ENCODE measurements at regions not wholly inside any gene's neighbourhood (a gene's known extent, or its start where the extent isn't known, plus 50 kb on each side); places are given as distances from the start of the nearest gene placed in this dataset.

DNA sequence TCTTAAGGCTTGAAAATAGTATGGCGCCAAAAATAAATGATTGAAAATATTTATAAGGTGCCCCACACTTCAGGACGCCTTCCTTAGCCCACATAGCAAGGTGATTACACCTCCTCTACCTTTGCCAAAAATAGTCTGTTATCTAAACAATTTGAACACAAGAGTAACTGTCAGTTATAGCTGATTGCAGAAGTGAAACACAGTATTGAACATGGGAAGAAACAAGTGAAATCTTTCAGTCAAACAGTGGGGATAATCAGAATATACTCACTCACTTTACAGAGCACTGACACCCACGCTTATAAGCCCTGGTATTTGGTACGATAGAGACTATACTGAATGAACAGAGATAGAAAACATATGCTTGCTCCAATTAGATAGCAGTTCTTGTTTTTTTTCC, 203.1 kb downstream of the RAB38 start:
- DNase-seq (ENCODE audit: extremely low spot score, insufficient read length, low read depth), result no peak
- no peak for FAIRE-seq

DNA sequence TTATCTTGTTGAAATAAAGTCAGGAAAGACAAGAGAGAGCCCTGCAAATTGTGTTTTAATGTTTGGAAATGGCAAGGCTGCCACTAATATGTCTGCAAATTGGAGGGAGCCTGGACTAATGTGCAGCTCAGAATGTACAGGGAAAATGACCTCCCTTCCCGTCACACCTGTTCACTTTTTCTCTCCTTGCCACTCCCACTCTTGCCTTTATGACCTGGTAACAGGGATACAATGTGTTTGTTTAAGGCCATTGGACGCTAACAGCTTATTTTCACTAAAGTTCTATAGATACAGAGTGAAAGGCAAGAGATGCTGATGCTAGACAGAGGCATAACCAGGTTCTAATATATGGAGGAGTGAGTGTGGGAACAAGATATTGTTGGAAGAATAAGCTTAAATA, 203.9 kb downstream of the RAB38 start:
- FAIRE-seq (no peak), DNase-seq (ENCODE audit: extremely low spot score, insufficient read length, low read depth) (no peak)

- DNase-seq (ENCODE audit: extremely low spot score, insufficient read length, low read depth) (no peak), FAIRE-seq (no peak)
These were observed 204.5 kb downstream of the RAB38 start for GRCh38 chr11:87970762-87971161.

GRCh38 chr11:87967459-87967858, 207.8 kb downstream of the RAB38 start:
- no peak for DNase-seq (ENCODE audit: extremely low spot score, insufficient read length, low read depth)
- no peak for FAIRE-seq

GRCh38 chr11:87966694-87967093, 208.5 kb downstream of the RAB38 start:
- DNase-seq (ENCODE audit: extremely low spot score, insufficient read length, low read depth) (no peak), FAIRE-seq (no peak)

- DNase-seq (ENCODE audit: extremely low spot score, insufficient read length, low read depth) (no peak), FAIRE-seq (no peak)
These were observed 209.0 kb downstream of the RAB38 start for GRCh38 chr11:87966216-87966615.

DNA sequence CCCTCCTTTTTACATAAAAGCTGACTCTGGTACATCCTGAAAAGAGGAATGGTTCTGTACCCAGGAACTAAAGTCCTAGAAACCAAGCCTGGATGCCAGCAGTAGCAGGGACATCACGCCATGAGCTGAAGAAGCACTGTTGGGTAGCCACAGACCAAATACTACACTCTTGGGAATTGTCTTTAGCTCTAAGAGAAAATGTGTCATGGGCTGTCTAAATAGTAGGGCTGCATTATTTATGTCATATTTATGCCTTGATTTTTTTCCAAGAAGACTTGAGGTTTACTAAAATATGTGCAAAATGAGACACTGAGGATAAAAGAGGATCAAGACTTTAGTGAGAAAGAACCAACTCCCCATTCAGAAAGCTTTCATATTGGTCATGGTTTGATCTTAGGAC, 213.6 kb downstream of the RAB38 start:
- DNase-seq (ENCODE audit: extremely low spot score, insufficient read length, low read depth) (no peak), FAIRE-seq (no peak)

DNA sequence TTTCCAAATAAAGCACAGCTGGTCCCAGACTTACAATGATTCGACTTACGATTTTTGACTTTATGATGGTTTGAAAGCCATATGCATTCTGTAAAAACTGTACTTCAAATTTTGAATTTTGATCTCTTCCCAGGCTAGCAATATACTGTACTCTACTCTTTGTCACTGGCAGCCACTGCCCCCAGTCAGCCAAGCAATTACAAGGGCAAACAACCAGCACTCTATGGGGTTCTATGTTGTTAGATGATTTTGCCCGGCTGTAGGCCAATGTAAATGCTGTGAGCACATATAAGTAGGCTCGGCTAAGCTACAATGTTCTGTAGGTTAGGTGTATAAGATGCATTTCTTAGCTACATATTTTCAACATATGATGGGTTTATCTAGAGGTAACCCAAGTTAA, 217.3 kb downstream of the RAB38 start:
- FAIRE-seq (no peak), DNase-seq (ENCODE audit: extremely low spot score, insufficient read length, low read depth) (no peak)

- no peak for FAIRE-seq
These were observed 220.8 kb downstream of the RAB38 start for GRCh38 chr11:87954476-87954875.

GRCh38 chr11:87942786-87943185, 232.5 kb downstream of the RAB38 start:
- DNase-seq (ENCODE audit: extremely low spot score, insufficient read length, low read depth), result no peak
- no peak for FAIRE-seq

More at GRCh38 chr11:87954476-87954875, 220.8 kb downstream of the RAB38 start:
- DNase-seq (ENCODE audit: extremely low spot score, insufficient read length, low read depth), result no peak

DNA sequence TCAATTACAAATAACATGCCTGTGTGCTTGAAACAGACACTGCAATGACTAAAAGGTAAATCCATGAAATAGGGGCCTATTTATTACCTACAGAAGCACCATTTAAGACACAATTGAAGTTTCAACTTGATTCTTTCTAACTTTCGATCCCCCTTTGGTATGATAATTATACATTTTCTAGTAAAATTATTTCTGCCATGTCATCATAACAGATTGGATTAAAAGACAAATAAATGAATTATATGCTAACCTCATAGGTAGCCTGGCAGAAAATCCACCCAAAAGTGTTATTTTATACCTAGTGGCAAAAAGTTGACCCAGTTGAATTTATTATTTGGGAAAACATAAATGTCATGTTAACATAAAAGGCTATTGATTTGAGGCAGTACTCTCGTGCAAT, 241.1 kb downstream of the RAB38 start:
- no peak for FAIRE-seq

DNA sequence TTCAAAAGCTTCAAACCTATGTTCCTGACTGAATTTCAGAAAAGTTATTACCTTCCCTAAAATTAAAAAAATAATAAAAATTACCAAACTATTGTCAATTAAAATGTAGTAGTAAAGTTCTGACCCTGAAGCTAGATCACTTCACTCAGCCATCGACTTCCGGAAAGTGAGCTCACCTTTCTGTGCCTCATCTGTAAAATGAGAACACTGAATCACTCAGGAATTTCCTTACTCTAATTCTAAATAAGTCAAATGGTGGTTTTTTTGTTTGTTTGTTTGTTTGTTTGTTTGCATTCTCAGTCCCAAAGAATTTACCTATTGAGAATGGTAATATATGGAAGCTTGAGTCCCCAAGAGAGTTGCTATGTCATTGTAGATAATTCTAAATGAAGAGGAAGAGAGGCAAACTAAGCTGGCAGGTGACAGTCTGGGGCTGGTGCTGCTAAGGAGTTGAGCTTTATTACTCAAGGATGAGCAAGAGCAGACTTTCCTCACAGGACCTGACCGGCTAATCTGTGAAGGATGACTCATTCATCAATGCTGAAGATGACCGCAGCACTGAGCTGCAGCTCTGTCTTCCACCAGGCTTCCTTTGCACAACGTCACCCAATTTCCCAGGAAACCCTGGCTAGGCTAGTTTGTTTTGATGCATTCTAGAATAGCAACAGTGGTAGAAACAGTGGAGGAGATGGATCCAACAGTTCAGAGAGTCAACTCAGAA, 248.8 kb downstream of the RAB38 start:
- DNase-seq (ENCODE audit: extremely low spot score, insufficient read length, low read depth), result no peak
- no peak for FAIRE-seq

More for the DNA sequence above, 241.1 kb downstream of the RAB38 start:
- no peak for DNase-seq (ENCODE audit: extremely low spot score, insufficient read length, low read depth)

DNA sequence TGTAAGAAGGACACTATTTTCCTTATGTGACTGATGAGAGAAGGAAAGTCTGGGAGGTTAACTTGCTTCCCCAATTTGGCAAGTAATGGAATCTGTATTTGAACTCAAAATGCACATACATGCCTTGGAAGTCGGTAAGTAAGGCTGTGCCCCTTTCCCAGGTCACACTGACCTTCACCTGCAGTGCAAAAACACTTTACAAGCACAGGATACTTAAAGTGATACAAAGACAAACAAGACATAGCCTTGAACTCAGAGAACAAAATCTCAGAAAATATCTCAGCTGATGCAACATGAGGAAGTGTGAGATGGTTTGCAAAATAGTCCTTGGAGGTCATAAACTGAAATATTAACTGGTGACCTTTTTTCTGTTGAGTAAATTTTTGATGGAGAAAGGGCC, 251.1 kb downstream of the RAB38 start:
- DNase-seq (ENCODE audit: extremely low spot score, insufficient read length, low read depth) (no peak), FAIRE-seq (no peak)

- no peak for FAIRE-seq
- no peak for DNase-seq (ENCODE audit: extremely low spot score, insufficient read length, low read depth)
These were observed 258.1 kb downstream of the RAB38 start for GRCh38 chr11:87917111-87917510.

- FAIRE-seq, result no peak
- DNase-seq (ENCODE audit: extremely low spot score, insufficient read length, low read depth), result no peak
These were observed 266.1 kb downstream of the RAB38 start for GRCh38 chr11:87909178-87909577.

GRCh38 chr11:87908086-87908485, 267.2 kb downstream of the RAB38 start:
- DNase-seq (ENCODE audit: extremely low spot score, insufficient read length, low read depth) (no peak), FAIRE-seq (no peak)

GRCh38 chr11:87903345-87903744, 271.9 kb downstream of the RAB38 start:
- FAIRE-seq, result no peak

DNA sequence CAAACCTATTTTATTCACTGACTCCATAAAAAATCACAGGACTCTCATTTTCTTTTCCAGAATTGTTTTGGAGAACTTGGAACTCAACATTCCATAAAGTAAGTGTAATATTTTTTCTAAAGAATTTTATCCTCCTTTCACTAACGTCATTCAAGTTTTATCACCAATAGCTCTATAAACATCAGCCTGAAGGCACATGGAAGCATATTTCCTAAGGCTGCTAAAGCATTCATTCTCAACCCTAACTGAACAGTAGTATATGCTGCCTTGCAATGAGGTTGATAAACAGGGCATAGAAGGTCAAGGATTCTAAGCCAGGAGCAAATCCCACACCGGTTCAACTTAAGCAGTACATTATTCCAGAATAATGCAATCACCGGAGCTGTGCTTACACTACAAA, 273.9 kb downstream of the RAB38 start:
- no peak for DNase-seq (ENCODE audit: extremely low spot score, insufficient read length, low read depth)
- FAIRE-seq, result no peak

More at GRCh38 chr11:87903345-87903744, 271.9 kb downstream of the RAB38 start:
- no peak for DNase-seq (ENCODE audit: extremely low spot score, insufficient read length, low read depth)

DNA sequence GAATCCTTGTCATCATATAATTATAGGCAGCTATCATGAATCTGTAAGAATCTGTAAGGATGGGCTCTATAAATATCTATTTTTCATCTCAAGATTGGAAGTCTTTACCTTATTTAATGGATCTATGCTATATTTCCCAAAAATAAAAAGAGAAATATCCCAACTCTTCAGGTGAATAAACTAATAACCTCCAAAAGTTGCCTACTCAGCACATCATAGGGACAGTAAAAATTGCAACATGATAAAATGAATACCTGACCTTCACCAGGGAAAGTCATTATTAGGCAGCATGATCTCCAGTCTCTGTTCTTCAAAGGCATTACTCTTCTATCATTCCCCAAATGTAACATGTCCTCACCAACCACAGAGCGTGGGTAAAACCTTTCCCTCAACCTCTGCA, 277.3 kb downstream of the RAB38 start:
- DNase-seq (ENCODE audit: extremely low spot score, insufficient read length, low read depth) (no peak), FAIRE-seq (no peak)

DNA sequence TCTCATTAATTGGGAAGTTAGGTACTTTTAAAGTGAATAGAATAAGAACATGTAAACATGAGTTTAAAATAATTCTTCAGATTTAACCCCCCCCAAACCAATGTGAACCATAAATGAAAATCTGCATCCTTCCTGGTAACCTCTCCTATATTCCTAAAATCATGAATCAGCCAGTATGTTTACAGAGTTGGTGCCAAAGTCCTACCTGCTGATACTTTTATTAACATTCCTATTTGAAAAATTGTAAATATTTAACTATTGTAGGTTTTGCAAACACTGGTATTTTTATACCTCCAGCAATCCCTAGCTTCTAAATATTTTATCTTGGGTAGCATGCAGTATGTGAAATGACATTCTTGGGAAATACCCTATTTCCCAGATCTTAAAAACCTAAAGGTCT, 278.2 kb downstream of the RAB38 start:
- no peak for DNase-seq (ENCODE audit: extremely low spot score, insufficient read length, low read depth)
- no peak for FAIRE-seq

DNA sequence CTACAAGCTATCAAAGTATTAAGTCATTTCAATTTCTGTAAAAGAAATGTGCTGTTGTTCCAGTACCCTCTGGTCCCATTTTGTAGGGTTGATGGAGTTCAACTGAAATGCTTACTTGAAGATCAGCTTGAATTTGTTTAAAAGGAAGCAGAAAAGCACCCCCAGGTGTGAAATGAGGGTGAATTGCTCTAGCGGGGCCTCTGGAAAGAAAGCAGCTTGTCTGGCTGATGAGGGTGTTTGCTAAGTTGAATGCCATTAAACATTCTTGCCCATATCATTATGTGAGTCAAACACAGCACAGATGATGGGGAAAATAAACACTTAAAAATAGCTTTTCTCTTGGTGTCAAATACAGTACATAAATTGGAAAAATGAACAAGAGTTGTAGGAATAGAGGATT, 280.3 kb downstream of the RAB38 start:
- no peak for DNase-seq (ENCODE audit: extremely low spot score, insufficient read length, low read depth)
- FAIRE-seq, result no peak

- DNase-seq (ENCODE audit: extremely low spot score, insufficient read length, low read depth), result no peak
- no peak for FAIRE-seq
These were observed 283.0 kb downstream of the RAB38 start for GRCh38 chr11:87892291-87892690.

All from GM18507 (cell line).